Liver (tissue), 8 donors: ENCODE measurements at regions not wholly inside any gene's neighbourhood (a gene's known extent, or its start where the extent isn't known, plus 50 kb on each side); places are given as distances from the start of the nearest gene placed in this dataset.

Source experiments
- DNase-seq: peaks from one replicate; pipeline ENCODE4 v3.0.0-alpha.2; 2017; ENCODE audit warnings: low spot score
- H3K27ac ChIP-seq, 2 donors: one replicate each; pipeline ENCODE4 v1.7.0; 2013; ENCODE audit warnings: inconsistent platforms in 2 of 2, low read length in 2 of 2, control low read depth in 1 of 2, low read depth in 1 of 2, mild to moderate bottlenecking in 1 of 2
- H3K27me3 ChIP-seq, 4 donors: one replicate each; pipeline versions ENCODE4 v1.6.1 to v1.7.0; 2013; ENCODE audit warnings: low read length in 3 of 4, inconsistent platforms in 1 of 4, mild to moderate bottlenecking in 1 of 4, moderate library complexity in 1 of 4; ENCODE audit not compliant: control insufficient read depth in 4 of 4, insufficient read depth in 4 of 4
- H3K36me3 ChIP-seq, 4 donors: one replicate each; pipeline versions ENCODE4 v1.6.1 to v1.7.0; 2013; ENCODE audit warnings: low read length in 3 of 4, mild to moderate bottlenecking in 3 of 4, low read depth in 1 of 4, moderate library complexity in 1 of 4; ENCODE audit not compliant: control insufficient read depth in 4 of 4, insufficient read depth in 3 of 4
- H3K4me1 ChIP-seq, 4 donors: one replicate each; pipeline versions ENCODE4 v1.6.1 to v1.7.0; 2013; ENCODE audit warnings: low read length in 3 of 4, mild to moderate bottlenecking in 3 of 4, moderate library complexity in 1 of 4; ENCODE audit not compliant: control insufficient read depth in 4 of 4, insufficient read depth in 4 of 4
- H3K4me3 ChIP-seq, 3 donors: one replicate each; pipeline versions ENCODE4 v1.6.1 to v1.7.0; 2013; ENCODE audit warnings: low read length in 3 of 3, control low read depth in 1 of 3, low read depth in 1 of 3, mild to moderate bottlenecking in 1 of 3
- H3K9ac ChIP-seq, 2 donors: one replicate each; pipeline ENCODE4 v1.7.0; 2013; ENCODE audit warnings: low read length in 2 of 2, mild to moderate bottlenecking in 2 of 2, moderate library complexity in 2 of 2, control low read depth in 1 of 2, low read depth in 1 of 2
- H3K9me3 ChIP-seq, 4 donors: one replicate each; pipeline versions ENCODE4 v1.6.1 to v1.7.0; 2013; ENCODE audit warnings: low read length in 3 of 4; ENCODE audit not compliant: control insufficient read depth in 4 of 4
- EGR1 ChIP-seq, 2 donors: IDR thresholded peaks; 2 replicates each; pipeline ENCODE4 v1.6.1; 2016 to 2018; ENCODE audit warnings: antibody characterized with exemption in 2 of 2, low read depth in 2 of 2
- FOXA1 ChIP-seq: IDR thresholded peaks from 2 replicates; pipeline ENCODE4 v1.6.1; 2016; ENCODE audit warnings: antibody characterized with exemption
- FOXA2 ChIP-seq: IDR thresholded peaks from 2 replicates; pipeline ENCODE4 v1.6.1; 2016; ENCODE audit warnings: antibody characterized with exemption
- GABPA ChIP-seq, 2 donors: IDR thresholded peaks in 1 of 2; conservative IDR thresholded peaks in 1 of 2; 2 replicates each; pipeline ENCODE4 v1.6.1; 2016; ENCODE audit warnings: antibody characterized with exemption in 2 of 2, mild to moderate bottlenecking in 1 of 2, moderate library complexity in 1 of 2
- HNF4A ChIP-seq, 2 donors: conservative IDR thresholded peaks; 2 replicates each; pipeline ENCODE4 v1.6.1; 2016; ENCODE audit warnings: antibody characterized with exemption in 2 of 2, mild to moderate bottlenecking in 2 of 2
- HNF4G ChIP-seq: IDR thresholded peaks from 2 replicates; pipeline ENCODE4 v1.6.1; 2016; ENCODE audit warnings: antibody characterized with exemption
- JUND ChIP-seq, 2 donors: IDR thresholded peaks; 2 replicates each; pipeline ENCODE4 v1.6.1; 2016; ENCODE audit warnings: antibody characterized with exemption in 2 of 2
- NR2F2 ChIP-seq: IDR thresholded peaks from 2 replicates; pipeline ENCODE4 v1.6.1; 2016; ENCODE audit warnings: antibody characterized with exemption
- RAD21 ChIP-seq, 2 donors: IDR thresholded peaks; 2 replicates each; pipeline ENCODE4 v1.6.1; 2016; ENCODE audit warnings: antibody characterized with exemption in 2 of 2, mild to moderate bottlenecking in 2 of 2
- RXRA ChIP-seq, 2 donors: IDR thresholded peaks; 2 replicates each; pipeline ENCODE4 v1.6.1; 2017 to 2018; ENCODE audit warnings: antibody characterized with exemption in 2 of 2, mild to moderate bottlenecking in 1 of 2
- TAF1 ChIP-seq: conservative IDR thresholded peaks from 2 replicates; pipeline ENCODE4 v1.6.1; 2016; ENCODE audit warnings: antibody characterized with exemption, mild to moderate bottlenecking
- YY1 ChIP-seq: IDR thresholded peaks from 2 replicates; pipeline ENCODE4 v1.6.1; 2016; ENCODE audit warnings: antibody characterized with exemption, mild to moderate bottlenecking
- WGBS: extraction: QIAGEN DNeasy Blood & Tissue Kit; methylation state at CpG from one replicate; pipeline ENCODE4 v1.1.7; 2013; 5-methylcytosine and 5-hydroxymethylcytosine counted together
- TF ChIP-seq, protein P1 (sequence below): IDR thresholded peaks from 2 replicates; pipeline ENCODE4 v1.6.1; 2016; ENCODE audit warnings: antibody characterized with exemption
- TF ChIP-seq, protein P2 (sequence below): IDR thresholded peaks from 2 replicates; pipeline ENCODE4 v1.6.1; 2016; ENCODE audit warnings: antibody characterized with exemption, mild to moderate bottlenecking
- TF ChIP-seq, protein P3 (sequence below): fragments of 150-350 bp; IDR thresholded peaks from 2 replicates; pipeline ENCODE4 v1.5.1; 2017; ENCODE audit warnings: improper control_type of control experiment, low read depth, low read length; ENCODE audit not compliant: missing input control
- TF ChIP-seq, protein P4 (sequence below): IDR thresholded peaks from 2 replicates; pipeline ENCODE4 v1.6.1; 2016; ENCODE audit warnings: antibody characterized with exemption
- TF ChIP-seq, protein P5 (sequence below): IDR thresholded peaks from 2 replicates; pipeline ENCODE4 v1.6.1; 2016; ENCODE audit warnings: antibody characterized with exemption
- donor health status: healthy.
- donor health status: healthy.
- donor health status: healthy.
- donor health status: healthy.
- donor health status: healthy.

DNA sequence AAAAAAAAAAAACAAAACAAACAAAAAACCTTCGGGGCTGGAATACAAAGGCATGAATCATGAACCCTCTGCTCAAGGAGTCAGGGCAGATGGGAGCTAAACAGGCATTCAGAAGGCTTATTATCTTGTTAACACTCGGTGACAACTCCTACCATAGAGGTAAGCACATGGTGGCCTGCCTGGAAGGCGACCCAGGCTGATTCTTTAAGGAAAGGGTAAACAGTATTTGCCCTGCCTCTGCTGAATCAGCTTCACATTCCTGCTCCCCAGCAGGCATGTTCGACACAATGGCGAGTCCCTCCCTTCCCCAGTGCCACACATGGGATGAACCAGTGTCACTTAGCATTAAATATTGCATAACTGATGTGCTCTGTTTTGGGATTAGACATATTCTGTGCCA lies 191.9 kb downstream of the ARL4C start:
- Histone ChIP-seq H3K9ac (no peak overlapping the region), H3K27me3 (no peaks in the 10 kb centered on the region), H3K9me3 (peaks cover 0 to 3% (median under 1%) of the 10 kb centered on the region in 4 donors), H3K27ac (no peak overlapping the region), H3K36me3 (no peaks in the 10 kb centered on the region), H3K4me1 (no peaks in the 10 kb centered on the region), H3K4me3 (no peak overlapping the region)
- TF ChIP-seq HNF4A (conservative IDR thresholded peaks at IDR 0.05) (no peak), JUND (IDR thresholded peaks at IDR 0.05) (no peak), GABPA (IDR thresholded peaks at IDR 0.05 in 1 of 2, conservative IDR thresholded peaks at IDR 0.05 in 1 of 2) (no peak), RXRA (IDR thresholded peaks at IDR 0.05) (no peak), NR2F2 (no peak), EGR1 (IDR thresholded peaks at IDR 0.05; ENCODE audit: low read depth in 2 of 2) (no peak), TAF1 (no peak), RAD21 (IDR thresholded peaks at IDR 0.05) (no peak), FOXA1 (no peak), FOXA2 (no peak)
- TF ChIP-seq, protein P1, sequence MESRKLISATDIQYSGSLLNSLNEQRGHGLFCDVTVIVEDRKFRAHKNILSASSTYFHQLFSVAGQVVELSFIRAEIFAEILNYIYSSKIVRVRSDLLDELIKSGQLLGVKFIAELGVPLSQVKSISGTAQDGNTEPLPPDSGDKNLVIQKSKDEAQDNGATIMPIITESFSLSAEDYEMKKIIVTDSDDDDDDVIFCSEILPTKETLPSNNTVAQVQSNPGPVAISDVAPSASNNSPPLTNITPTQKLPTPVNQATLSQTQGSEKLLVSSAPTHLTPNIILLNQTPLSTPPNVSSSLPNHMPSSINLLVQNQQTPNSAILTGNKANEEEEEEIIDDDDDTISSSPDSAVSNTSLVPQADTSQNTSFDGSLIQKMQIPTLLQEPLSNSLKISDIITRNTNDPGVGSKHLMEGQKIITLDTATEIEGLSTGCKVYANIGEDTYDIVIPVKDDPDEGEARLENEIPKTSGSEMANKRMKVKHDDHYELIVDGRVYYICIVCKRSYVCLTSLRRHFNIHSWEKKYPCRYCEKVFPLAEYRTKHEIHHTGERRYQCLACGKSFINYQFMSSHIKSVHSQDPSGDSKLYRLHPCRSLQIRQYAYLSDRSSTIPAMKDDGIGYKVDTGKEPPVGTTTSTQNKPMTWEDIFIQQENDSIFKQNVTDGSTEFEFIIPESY: no peak
- TF ChIP-seq, protein P2, sequence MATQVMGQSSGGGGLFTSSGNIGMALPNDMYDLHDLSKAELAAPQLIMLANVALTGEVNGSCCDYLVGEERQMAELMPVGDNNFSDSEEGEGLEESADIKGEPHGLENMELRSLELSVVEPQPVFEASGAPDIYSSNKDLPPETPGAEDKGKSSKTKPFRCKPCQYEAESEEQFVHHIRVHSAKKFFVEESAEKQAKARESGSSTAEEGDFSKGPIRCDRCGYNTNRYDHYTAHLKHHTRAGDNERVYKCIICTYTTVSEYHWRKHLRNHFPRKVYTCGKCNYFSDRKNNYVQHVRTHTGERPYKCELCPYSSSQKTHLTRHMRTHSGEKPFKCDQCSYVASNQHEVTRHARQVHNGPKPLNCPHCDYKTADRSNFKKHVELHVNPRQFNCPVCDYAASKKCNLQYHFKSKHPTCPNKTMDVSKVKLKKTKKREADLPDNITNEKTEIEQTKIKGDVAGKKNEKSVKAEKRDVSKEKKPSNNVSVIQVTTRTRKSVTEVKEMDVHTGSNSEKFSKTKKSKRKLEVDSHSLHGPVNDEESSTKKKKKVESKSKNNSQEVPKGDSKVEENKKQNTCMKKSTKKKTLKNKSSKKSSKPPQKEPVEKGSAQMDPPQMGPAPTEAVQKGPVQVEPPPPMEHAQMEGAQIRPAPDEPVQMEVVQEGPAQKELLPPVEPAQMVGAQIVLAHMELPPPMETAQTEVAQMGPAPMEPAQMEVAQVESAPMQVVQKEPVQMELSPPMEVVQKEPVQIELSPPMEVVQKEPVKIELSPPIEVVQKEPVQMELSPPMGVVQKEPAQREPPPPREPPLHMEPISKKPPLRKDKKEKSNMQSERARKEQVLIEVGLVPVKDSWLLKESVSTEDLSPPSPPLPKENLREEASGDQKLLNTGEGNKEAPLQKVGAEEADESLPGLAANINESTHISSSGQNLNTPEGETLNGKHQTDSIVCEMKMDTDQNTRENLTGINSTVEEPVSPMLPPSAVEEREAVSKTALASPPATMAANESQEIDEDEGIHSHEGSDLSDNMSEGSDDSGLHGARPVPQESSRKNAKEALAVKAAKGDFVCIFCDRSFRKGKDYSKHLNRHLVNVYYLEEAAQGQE: no peak
- 39% methylated on average over 5 of the region's 5 CpGs for WGBS
- DNase-seq: no peak

DNA sequence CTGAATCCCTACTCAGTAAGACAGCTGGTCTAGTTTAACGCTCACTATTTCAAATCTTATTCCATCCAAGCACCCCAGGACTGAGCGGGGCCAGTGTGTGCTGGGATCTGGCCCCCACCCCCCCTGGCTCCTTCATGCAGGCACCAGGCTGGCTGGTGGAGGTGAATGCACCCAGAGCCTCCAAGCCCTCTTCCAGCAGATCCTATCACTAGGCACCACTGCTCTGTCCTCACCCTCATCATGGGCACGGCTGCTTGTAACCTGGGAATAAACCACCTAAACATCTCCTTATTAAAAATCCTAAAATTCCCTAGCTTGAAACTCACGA lies 194.3 kb downstream of the ARL4C start:
- Histone ChIP-seq H3K27me3 (no peaks in the 10 kb centered on the region), H3K4me1 (no peaks in the 10 kb centered on the region), H3K9ac (no peak overlapping the region), H3K27ac (no peak overlapping the region), H3K9me3 (peaks cover 0 to 3% (median under 1%) of the 10 kb centered on the region in 4 donors), H3K36me3 (no peaks in the 10 kb centered on the region), H3K4me3 (no peak overlapping the region)
- WGBS: 84% methylated on average over 4 of the region's 4 CpGs
- no peak for DNase-seq
- TF ChIP-seq NR2F2 (no peak), TAF1 (no peak), RXRA (IDR thresholded peaks at IDR 0.05) (no peak), HNF4A (conservative IDR thresholded peaks at IDR 0.05) (no peak), JUND (IDR thresholded peaks at IDR 0.05) (no peak), FOXA1 (no peak), FOXA2 (no peak), RAD21 (IDR thresholded peaks at IDR 0.05) (no peak), HNF4G (no peak), YY1 (no peak)
- TF ChIP-seq, protein P1: no peak
- TF ChIP-seq, protein P3, sequence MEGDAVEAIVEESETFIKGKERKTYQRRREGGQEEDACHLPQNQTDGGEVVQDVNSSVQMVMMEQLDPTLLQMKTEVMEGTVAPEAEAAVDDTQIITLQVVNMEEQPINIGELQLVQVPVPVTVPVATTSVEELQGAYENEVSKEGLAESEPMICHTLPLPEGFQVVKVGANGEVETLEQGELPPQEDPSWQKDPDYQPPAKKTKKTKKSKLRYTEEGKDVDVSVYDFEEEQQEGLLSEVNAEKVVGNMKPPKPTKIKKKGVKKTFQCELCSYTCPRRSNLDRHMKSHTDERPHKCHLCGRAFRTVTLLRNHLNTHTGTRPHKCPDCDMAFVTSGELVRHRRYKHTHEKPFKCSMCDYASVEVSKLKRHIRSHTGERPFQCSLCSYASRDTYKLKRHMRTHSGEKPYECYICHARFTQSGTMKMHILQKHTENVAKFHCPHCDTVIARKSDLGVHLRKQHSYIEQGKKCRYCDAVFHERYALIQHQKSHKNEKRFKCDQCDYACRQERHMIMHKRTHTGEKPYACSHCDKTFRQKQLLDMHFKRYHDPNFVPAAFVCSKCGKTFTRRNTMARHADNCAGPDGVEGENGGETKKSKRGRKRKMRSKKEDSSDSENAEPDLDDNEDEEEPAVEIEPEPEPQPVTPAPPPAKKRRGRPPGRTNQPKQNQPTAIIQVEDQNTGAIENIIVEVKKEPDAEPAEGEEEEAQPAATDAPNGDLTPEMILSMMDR: no peak
- TF ChIP-seq, protein P4, sequence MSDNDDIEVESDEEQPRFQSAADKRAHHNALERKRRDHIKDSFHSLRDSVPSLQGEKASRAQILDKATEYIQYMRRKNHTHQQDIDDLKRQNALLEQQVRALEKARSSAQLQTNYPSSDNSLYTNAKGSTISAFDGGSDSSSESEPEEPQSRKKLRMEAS: no peak
- TF ChIP-seq, protein P5, sequence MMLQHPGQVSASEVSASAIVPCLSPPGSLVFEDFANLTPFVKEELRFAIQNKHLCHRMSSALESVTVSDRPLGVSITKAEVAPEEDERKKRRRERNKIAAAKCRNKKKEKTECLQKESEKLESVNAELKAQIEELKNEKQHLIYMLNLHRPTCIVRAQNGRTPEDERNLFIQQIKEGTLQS: no peak
